NCI-H82 treated with DMSO at 0.1 percent for 48 hours (cell line): ENCODE measurements at regions not wholly inside any gene's neighbourhood (a gene's known extent, or its start where the extent isn't known, plus 50 kb on each side); places are given as distances from the start of the nearest gene placed in this dataset.

Experiments
- DNase-seq: peaks from one replicate; lab custom pipeline; 2025; ENCODE audit not compliant: unreplicated experiment; lab: John Stamatoyannopoulos, UW

DNA sequence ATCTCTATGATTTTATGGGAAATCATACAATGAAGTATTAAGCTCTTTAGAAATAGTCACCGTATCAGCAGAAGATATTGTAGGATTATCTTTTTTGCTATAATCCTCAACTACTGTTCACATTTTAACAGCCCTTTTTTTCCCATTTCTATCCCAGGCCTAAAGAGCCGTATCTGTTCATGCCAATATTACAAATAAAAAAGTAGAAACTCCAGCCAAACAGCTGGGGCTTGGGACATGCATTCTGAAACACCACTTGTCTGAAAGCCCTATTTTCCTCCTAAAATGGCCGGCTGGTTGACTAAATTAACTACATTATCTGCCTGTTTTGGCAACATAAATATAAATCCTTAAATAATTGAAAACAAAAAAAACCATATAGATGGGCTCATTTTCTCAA is 477.8 kb downstream of the CDH2 start:
- no peak for DNase-seq

DNA sequence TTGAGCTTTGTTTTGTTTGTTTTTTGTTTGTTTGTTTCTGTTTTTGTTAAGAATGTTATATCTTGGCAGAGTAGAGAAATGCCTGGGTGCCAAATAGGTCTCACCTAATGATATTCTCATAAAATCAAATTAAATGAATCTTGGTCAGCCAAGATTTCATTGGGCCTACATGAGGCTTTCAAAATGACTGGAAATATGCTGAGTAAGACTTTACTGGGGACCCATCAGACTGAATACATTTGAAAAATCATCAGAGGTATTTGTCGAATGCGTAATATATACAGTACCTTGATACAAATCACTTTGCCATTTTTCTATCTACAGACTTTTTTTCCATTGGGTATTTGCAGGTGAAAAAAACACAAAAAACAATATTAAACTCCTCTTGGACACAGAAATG is 480.8 kb downstream of the CDH2 start:
- no peak for DNase-seq

DNA sequence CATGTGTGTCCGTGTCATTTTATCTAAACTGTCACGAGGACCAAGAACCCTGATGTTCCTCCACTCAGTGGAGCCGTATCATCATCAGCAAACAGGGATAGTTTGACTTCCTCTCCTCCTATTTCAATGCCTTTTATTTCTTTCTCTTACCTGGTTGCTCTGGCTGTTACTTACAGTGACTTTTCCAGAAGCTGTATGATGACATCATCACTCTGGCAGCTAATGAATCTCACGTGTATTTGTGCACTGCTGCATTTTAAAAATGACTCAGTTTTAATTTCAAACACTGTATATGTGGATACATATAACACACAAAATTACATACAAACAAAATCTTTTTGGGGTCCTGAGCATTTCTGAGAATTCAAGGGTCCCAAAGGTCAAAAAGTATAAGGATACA is 481.4 kb downstream of the CDH2 start:
- no peak for DNase-seq

DNA sequence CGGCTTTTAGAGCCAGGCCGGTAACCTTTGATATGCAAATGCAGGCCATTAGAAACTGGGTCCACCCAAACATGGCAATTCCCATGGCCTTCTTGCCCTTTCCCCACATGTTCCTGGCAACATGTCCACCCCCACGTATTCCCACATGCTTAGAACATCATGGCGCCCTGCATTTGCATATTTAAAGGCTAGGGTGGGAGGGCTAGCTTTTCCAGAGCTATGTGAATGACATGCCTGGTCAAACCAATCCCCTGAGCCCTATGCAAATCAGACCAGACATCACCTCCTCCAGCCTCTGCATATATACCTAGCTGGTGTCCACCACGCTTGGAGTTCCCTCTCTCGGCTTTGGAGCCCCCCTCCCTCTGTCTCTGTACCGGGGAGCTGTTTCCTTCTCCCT is 481.9 kb downstream of the CDH2 start:
- no peak for DNase-seq

DNA sequence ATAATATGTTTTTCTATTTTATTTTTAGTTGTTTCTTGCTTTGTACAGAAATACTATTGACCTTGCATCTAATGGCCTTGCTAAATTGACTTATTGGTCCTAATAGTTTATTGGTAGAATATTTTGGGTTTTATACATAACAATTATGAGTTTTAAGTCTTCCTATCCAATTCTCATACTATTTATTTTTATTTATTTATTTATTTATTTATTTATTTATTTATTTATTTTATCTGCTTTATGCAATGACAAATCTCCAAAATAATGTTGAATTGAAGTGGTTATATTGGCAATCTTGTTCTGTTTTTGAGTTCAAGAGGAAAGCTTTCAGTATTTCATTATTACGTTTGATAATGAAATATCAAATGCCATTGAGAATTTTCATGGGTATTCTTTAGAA is 488.3 kb downstream of the CDH2 start:
- no peak for DNase-seq

DNA sequence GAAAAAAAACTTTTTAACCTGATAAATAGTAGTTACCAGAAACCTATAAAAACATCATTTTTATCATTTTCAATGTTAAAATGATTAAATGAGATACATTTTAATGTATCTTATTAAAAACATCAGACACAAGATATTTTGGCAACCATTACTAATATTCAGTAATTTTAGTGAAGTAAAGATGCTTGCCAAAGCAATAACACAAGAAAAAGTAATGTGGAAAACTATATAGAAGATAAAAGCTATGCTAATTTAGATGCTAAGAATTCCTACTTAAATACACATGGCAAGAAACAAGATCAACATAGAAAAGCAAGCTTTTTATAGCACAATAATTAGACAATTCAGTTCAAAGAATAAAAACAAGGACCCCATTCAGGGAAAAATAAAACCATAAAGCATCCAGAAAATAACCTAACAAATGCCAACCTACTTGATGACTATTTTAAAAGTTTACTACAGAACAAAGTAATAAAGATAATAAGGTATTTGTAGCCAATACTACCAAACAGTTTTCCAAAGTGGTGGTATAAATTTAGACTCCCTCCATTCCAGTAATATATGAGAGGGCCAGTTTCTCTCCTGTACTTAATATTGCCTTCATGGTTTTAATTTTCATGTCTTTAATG is 489.5 kb downstream of the CDH2 start:
- DNase-seq, result no peak

DNA sequence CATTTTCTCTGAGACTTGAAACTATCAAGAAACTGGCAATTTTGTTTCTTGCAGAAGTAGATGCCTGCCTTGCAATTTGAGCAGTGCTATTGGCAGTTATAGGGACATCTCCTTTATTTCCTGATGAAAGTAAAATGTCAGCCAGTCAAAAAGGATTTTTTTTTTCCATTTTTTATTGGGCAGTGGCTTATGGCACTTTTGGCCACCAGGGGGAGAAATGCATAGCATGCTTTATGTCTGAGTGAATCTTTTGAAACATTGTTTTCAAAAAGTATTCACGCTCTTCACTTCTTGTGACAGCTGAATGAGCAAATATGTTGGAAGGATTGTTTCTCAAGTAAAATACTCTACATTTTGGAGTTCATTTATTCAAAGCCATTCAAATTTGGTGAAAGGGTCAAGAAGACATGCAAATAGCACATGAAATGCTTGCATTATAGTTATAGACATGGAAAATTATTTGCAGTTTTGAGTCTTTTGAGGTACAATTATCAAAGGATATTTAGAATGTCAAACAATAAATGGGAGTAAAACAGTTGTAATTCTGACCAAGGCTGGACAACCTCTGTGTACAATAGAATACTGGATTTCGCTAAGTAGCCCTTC is 491.0 kb downstream of the CDH2 start:
- no peak for DNase-seq

DNA sequence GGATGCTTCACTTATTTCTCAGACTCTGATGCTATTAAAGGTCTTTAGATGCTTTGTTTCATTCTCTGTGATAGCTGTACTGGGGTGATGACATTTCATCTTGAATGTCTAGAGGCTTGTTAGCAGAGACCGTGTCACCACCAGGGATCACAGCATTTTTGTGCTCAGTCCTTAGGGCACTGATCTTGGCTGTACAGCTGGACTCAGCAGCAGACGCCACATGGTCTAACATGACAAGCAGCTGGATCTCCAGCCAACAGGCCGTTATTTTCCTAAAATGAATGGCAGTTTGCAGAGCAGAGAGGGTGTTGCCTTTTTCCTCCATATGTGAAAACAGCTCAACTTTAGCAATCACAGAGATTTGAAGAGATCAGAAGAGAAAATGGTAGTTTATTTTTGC is 491.8 kb downstream of the CDH2 start:
- DNase-seq, result no peak

DNA sequence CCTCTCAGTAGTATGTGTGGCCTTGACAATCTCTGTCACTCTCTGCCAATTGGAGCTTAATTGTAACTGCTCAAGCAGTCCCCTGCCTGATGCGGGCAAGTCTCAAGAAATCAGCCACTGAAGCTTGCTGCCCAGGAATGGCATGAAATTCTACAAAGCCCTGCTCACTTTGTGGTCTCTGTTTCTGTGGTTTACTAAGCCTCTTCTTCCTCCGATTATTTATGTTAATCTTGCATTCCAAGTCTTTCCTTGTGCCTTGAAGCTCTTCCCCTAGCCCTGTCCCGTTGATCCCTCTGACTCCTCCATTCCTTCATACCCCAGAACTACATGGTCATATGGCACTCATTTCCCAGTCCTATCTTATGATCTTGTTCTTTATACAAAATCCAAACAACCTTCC is 489.3 kb upstream of the CHST9 start:
- DNase-seq, result no peak

DNA sequence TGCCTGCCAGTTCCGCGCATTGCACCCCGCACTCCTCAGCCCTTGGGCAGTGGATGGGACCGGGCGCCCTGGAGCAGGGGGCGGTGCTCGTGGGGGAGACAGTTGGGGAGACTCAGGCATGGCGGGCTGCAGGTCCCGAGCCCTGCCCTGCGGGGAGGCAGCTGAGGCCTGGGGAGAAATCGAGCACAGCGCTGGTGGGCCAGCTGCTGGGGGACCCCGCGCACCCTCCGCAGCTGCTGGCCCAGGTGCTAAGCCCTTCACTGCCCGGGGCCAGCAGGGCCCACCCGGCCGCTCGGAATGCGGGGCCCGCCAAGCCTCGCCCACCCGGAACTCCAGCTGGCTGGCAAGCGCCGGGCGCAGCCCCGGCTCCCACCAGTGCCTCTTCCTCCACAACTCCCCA is 488.8 kb upstream of the CHST9 start:
- DNase-seq, result no peak

DNA sequence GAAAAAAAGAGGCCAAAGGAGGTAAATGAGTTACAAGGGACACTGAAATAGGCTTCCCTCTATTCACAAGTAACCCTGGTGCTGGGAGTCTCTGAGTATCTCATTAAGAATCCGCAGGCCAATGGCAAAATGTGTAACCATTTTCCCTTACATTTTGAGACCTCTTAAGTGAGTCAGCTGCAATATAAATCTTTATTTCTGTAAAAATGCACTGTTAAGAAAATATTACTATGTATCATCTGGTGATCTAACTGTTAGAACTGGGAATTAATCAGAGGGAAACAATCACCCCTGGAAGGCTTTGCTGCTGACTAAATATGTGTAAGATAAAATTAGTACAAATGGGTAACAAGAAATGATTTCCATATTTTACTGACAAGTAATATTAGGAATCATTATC is 483.1 kb upstream of the CHST9 start:
- DNase-seq, result no peak

DNA sequence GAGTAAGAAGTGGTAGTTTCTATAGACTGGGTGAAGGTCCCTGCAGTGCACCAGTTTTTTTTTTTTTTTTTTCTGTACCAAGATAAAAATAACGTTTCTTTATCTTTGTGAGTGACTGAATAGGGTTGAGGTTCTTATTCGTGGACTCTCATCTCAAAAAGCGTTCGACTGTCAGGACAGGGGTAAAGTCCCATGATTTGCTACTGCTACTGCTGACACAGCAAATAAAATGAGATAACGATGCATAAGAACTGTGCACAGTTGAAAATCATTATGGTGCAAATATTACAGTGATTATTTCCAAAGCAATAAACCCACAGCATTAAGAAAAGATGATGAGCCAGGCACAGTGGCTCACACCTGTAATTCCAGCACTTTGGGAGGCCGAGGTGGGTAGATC is 482.0 kb upstream of the CHST9 start:
- no peak for DNase-seq

DNA sequence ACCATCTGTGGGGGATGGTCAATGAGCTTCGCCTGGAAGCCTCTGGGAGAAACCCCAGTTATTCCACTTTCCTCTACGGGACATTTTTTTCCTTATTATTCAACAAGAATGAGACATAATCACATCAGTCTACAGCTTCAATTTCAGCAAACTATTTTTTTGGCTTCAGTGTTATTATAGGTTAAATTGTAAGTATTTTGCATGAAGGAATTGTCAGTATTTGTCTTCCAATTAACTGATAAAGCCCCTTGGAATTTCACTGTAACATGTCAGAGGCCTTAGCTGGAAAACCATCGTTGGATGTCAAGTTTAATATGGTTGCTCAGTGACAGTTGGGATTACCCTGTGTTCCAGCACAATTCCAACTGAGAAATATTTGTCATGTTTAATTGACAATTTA is 480.9 kb upstream of the CHST9 start:
- DNase-seq, result no peak

DNA sequence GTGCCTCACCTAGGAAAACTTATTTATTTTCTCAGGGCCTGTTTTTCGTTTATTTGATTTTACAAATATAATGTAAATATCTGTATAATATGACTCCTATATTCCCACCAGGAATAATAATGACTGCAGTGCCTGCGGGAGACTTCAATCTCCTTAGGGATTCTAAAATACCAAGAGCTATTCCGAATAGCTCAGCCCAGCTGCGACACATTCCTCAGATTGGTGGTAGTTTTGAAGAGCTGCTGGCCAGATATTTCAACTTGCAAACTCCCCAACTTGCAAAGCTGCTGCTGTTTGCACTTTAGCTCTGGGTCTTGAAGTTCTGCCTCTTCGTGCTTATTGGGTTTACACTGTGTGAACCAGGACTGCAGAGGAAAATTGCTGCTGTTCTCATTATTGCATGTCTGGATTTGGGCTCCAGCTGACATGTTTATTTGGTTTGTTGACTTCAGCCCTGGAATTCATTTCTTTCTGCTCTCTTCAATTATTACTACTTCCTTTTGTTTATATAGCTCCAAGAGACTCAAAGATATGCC is 480.2 kb upstream of the CHST9 start:
- DNase-seq, result no peak

DNA sequence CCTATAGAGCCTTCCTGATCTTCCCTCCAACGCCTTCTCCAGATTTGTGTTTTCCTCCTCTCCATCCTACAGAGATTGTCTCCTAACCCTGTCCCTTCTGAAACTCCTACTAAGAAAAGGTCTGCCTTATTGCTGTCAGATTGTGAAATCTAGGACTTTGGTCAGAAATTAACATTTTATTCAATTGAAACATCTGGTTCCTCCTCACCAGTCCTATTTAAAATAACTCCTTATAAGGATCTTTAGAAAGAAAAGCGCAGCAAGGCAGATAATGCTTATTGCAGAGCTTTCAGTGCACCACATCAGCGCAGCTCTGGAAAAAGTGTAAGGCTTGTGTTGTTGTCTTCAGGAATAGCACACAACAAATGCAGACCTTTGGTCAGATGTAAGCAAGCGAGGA is 477.8 kb upstream of the CHST9 start:
- no peak for DNase-seq

DNA sequence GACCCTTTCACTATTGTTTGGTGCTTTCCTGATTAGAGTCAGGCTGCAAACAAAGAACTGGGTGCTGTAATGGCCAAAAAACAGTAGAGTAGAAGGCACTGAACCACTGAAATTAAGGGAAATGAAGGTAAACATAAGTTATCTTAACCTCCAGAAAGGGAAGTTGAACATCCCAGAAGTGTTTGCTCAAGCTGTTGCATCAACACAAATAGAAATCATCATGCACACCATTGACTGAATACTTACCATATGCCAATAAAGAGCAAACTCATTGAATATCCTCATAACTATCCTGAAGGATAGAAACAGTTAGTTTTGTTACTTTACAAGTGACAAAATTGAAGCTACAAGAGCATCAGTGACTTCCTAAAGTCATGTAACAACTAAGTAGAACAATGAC is 477.4 kb upstream of the CHST9 start:
- no peak for DNase-seq

DNA sequence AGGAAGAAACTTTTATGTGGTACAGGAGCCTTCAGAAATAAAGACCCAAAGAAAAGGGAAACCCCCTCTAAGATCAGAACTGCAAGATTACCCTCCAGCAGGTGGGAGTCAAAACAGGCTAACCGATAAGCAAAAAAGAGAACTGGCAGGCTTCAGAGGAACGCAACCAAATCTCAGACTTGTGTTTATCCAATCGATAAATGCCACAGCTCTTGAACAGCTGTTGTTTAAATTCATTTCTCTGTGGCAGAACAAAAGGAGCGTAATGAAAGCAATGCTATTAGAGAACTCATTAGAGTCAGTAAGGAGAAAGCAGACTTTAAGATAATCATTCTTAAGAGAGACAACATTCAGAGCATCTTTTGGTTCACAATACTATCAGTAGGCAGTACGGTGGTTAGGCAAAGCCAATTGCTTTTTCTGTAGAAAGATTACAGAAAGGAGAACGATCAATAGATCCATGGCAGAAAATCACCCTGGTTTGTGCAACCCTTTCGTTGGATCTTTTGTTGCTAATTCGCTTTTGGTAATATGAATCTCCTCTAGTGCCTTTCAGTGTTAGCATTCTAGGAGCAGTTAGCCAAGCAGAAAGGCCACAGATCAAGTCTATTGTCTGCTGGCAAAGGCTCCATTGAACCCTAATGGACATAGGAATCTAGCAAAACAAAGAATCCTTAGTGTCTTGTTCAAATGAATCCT is 476.4 kb upstream of the CHST9 start:
- DNase-seq, result peak; percentile 30

DNA sequence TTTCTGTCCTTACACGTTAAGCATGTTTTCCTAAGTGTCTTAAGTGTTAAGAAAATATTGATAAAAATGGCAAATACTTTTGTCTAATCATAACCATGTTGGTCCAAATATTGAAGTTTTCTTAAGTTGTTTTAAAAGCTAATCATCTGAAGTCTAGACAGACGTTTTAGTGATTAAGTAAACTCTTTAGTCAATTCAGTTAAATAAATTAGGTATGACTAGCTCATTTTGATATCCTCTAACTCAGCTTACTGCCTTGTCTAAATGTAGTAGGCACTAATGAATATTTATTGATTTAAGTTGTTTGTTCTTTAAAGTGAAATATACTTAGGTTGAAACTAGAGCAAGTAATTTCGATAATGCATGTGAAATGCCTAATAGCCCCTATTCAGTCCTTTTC is 471.8 kb upstream of the CHST9 start:
- DNase-seq, result no peak

DNA sequence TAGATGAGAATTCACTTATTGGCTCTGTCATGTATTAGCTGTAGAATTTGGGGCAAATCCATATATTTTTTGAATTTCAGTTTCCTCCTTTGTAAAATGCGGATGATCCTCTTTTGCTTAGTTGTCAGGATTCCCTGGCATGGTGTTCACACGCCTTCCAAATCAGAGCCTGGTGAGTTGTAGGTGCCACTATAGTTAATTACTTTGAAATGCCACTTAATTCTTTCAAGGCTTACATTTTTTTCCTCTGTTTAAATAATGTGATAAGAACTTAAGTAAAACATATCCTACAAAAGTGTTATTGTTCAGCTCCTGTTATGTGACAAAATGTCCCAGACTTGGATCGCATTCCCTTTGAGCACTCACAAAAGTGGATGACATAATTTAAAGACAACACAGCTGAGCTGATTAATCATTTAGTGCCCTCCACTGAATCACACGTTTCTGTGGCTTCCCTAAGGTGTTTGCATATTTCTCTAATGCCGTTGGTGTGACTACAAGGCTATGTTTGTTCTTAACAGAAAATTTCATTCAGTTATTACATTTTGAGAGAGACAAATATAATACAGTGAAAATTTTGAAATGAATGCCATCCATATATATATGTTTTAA is 471.2 kb upstream of the CHST9 start:
- no peak for DNase-seq

DNA sequence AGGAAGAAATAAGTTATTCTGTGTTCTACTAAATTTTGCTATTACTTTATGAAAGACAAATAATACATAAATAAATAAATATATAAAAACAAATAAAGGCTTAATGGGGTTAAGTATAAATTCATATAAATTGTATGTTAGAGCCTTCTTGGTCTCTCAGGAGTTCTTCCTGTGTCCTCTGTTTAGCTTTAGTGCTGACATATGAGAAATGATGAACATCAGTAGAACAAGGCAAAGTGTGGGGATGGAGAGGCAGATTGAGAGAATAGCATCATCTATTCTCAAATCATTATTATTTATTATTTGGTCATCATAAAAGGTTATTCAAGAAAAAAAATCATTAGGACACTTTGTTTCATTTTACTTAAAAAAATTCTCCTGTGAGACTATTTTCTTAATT is 468.1 kb upstream of the CHST9 start:
- DNase-seq, result no peak

DNA sequence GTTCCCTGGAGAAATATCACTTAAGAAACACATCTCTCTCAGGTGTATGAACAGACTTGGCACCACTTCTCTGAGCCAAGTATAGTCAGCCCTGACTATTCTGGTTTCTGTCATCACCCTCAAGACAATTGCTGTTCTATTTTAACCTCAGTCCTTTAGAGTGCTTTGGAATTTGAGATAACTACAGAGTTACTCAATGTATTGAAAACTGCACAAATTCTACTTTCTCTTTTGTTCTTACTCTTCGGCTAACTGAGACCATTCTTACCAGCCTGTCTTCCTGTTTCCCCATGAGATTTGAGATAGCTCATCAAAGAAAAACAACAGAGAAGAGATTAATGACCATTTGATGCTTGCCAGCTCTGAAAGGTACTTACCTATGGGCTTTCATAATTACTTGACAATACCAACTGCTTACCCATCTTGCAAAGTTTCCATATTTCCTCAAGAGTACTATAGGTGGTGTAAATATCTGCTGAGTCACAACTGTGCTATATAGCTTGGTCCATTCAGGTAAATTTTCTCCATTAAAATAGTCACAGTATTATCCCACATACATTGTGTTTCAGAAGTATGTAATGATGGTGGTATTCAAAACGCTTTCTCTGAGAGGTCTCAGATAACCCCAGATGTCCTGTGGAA is 467.5 kb upstream of the CHST9 start:
- DNase-seq, result no peak

DNA sequence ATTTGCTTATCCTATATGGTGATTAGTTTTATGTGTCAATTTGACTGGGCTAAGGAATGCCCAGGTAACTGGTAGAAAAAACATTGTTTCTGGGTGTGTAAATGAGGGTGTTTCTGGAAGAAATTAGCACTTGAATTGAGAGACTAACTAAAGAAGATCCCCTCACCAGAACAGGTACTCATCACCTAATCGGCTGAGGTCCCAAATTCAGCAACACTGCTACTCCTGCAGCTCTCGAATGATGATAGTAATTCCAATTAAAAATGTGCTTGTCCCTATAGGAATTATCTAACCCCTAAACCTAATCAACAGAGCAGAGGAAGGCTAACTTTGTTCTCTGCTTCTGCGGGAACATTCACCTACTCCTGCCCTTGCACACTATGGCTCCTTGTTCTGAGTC is 464.5 kb upstream of the CHST9 start:
- DNase-seq, result no peak
